K562 (cell line): ENCODE measurements at regions not wholly inside any gene's neighbourhood (a gene's known extent, or its start where the extent isn't known, plus 50 kb on each side); places are given as distances from the start of the nearest gene placed in this dataset.

Experiments used
- ATAC-seq: fragments of 200-7000 bp; cut with Tn5 transposase; 3 replicates; pipeline ENCODE4 v1.9.1; 2020; ENCODE audit warnings: moderate library complexity
- BruUV-seq: library from RNA; stranded (reverse); fragments of 400-500 nt; replicated peaks from 2 replicates; lab custom pipeline; 2021; lab: Mats Ljungman, UMichigan
- CTCF ChIA-PET: fragments of 300-600 bp; formaldehyde crosslinking; extraction: SDS; loops from one replicate; lab custom pipeline; 2021; ENCODE audit warnings: low intra/inter-chr PET ratio; lab: Yijun Ruan, JAX
- POLR2A ChIA-PET: fragments of 300-600, 350-650 bp; sonication (Branson Sonifier 250); formaldehyde crosslinking; extraction: SDS; loops from one replicate; lab custom pipeline; 2021; ENCODE audit warnings: antibody characterized with exemption, inconsistent platforms; lab: Yijun Ruan, JAX
- DNase-seq, 4 experiments: peaks; one replicate each; pipeline versions ENCODE4 v3.0.0 to v3.0.0-alpha.2; 2011 to 2018; ENCODE audit warnings: low spot score in 3 of 4, mixed read lengths in 3 of 4; ENCODE audit errors: extremely low read depth in 1 of 4
- FAIRE-seq: peaks from 2 replicates; lab custom pipeline; 2011; peaks lifted over from hg19 to GRCh38; lab: Jason Lieb, UNC
- H2AFZ ChIP-seq: 2 replicates; pipeline ENCODE4 v1.6.0; 2011; ENCODE audit warnings: low read depth, low read length, control low read depth, inconsistent platforms
- H3K27ac ChIP-seq: fragments of 200-600 bp; 3 replicates; pipeline ENCODE4 v1.8.0; 2011; ENCODE audit warnings: low read depth, mild to moderate bottlenecking, control low read depth, inconsistent platforms, low read length, moderate library complexity, mixed read lengths; ENCODE audit errors: extremely low read depth
- H3K27me3 ChIP-seq, 2 experiments: fragments of 300-600 bp in 1 of 2; 2 replicates in 1 of 2; 3 replicates in 1 of 2; pipeline versions ENCODE4 v1.6.0 to v1.8.0; 2011; ENCODE audit warnings: inconsistent platforms in 2 of 2, low read length in 2 of 2, mild to moderate bottlenecking in 1 of 2, mixed read lengths in 1 of 2, moderate library complexity in 1 of 2; ENCODE audit not compliant: control insufficient read depth in 2 of 2, insufficient read depth in 2 of 2
- H3K36me3 ChIP-seq: fragments of 300-600 bp; 3 replicates; pipeline ENCODE4 v1.8.0; 2011; ENCODE audit warnings: mild to moderate bottlenecking, low read length, inconsistent platforms; ENCODE audit not compliant: control insufficient read depth, insufficient read depth
- H3K4me1 ChIP-seq, 2 experiments: fragments of 200-600 bp in 1 of 2; replicated peaks in 1 of 2; 2 replicates in 1 of 2; 3 replicates in 1 of 2; pipeline versions ENCODE4 v1.5.1 to v1.8.0; 2011; ENCODE audit warnings: inconsistent platforms in 2 of 2, low read length in 2 of 2, mild to moderate bottlenecking in 1 of 2, mixed read lengths in 1 of 2, moderate library complexity in 1 of 2; ENCODE audit not compliant: control insufficient read depth in 2 of 2, insufficient read depth in 2 of 2
- H3K4me2 ChIP-seq: 2 replicates; pipeline ENCODE4 v1.6.1; 2011; ENCODE audit warnings: low read length, control low read depth, inconsistent platforms, mixed read lengths; ENCODE audit not compliant: insufficient read depth
- H3K4me3 ChIP-seq: fragments of 200-600 bp; sonication (generic), shearing (Covaris generic); 2 replicates; pipeline ENCODE4 v1.5.1; 2016; ENCODE audit warnings: control low read depth, inconsistent platforms
- H3K79me2 ChIP-seq: fragments of 200-600 bp; 3 replicates; pipeline ENCODE4 v1.8.0; 2011; ENCODE audit warnings: low read length, inconsistent platforms; ENCODE audit not compliant: control insufficient read depth, insufficient read depth
- H3K9ac ChIP-seq, 2 experiments: 2 replicates each; pipeline versions ENCODE4 v1.6.0 to v1.6.1; 2011; ENCODE audit warnings: low read depth in 2 of 2, low read length in 2 of 2, control low read depth in 1 of 2, inconsistent platforms in 1 of 2, mild to moderate bottlenecking in 1 of 2, mixed read lengths in 1 of 2; ENCODE audit not compliant: insufficient read depth in 1 of 2
- H3K9me1 ChIP-seq: one replicate; pipeline ENCODE4 v1.6.0; 2011; ENCODE audit warnings: inconsistent platforms, mild to moderate bottlenecking, low read length, moderate library complexity; ENCODE audit not compliant: control insufficient read depth, insufficient read depth
- H3K9me3 ChIP-seq: replicated peaks from 2 replicates; pipeline ENCODE4 v1.5.1; 2011; ENCODE audit warnings: low read depth, low read length, inconsistent platforms; ENCODE audit not compliant: control insufficient read depth, insufficient read depth
- H4K20me1 ChIP-seq: replicated peaks from 2 replicates; pipeline ENCODE4 v1.6.1; 2011; ENCODE audit warnings: low read length, inconsistent platforms, mixed read lengths; ENCODE audit not compliant: control insufficient read depth, insufficient read depth
- GATAD2B ChIP-seq: fragments of 450-650 bp; IDR thresholded peaks from 2 replicates; pipeline ENCODE4 v1.6.1; 2017; ENCODE audit warnings: mild to moderate bottlenecking, borderline replicate concordance
- HNRNPH1 ChIP-seq: fragments of 200-400 bp; formaldehyde crosslinking; optimal IDR thresholded peaks from 2 replicates; pipeline ENCODE3; 2017; ENCODE audit warnings: low read depth, mild to moderate bottlenecking, low read length, moderate library complexity
- HSF4 ChIP-seq: fragments of 250-450 bp; sonication (Bioruptor Pico); IDR thresholded peaks from 2 replicates; pipeline ENCODE4 v2.1.2; 2022; ENCODE audit warnings: mild to moderate bottlenecking, moderate library complexity, borderline replicate concordance
- ILK ChIP-seq: fragments of 450-650 bp; IDR thresholded peaks from 2 replicates; pipeline ENCODE4 v1.6.1; 2016; ENCODE audit warnings: missing genetic modification characterization, low read depth, mild to moderate bottlenecking, missing compliant biosample characterization, moderate library complexity, borderline replicate concordance
- JUND ChIP-seq, 2 experiments: IDR thresholded peaks; 2 replicates in 1 of 2; 3 replicates in 1 of 2; pipeline ENCODE4 v1.6.1; 2011; ENCODE audit warnings: borderline replicate concordance in 2 of 2, low read depth in 2 of 2, low read length in 2 of 2, improper control_type of control experiment in 1 of 2, missing biosample characterization in 1 of 2, missing genetic modification characterization in 1 of 2, missing genetic modification reagents in 1 of 2
- NELFE ChIP-seq: IDR thresholded peaks from 2 replicates; pipeline ENCODE4 v1.6.1; 2011; ENCODE audit warnings: mild to moderate bottlenecking; ENCODE audit not compliant: insufficient read depth, insufficient read length
- RUNX1 ChIP-seq: sonication (generic); IDR thresholded peaks from 2 replicates; pipeline ENCODE4 v1.6.1; 2016; ENCODE audit warnings: antibody characterized with exemption, low read depth
- SMARCE1 ChIP-seq: fragments of 450-650 bp; IDR thresholded peaks from 2 replicates; pipeline ENCODE4 v1.7.1; 2016; ENCODE audit warnings: mild to moderate bottlenecking
- SPI1 ChIP-seq: IDR thresholded peaks from 2 replicates; pipeline ENCODE4 v1.6.1; 2011; ENCODE audit warnings: low read depth, low read length, control low read depth, borderline replicate concordance
- STAG1 ChIP-seq: sonication (generic); formaldehyde crosslinking; IDR thresholded peaks from 2 replicates; pipeline ENCODE4 v1.5.0; 2020; ENCODE audit warnings: missing genetic modification reagents, borderline replicate concordance
- THAP7 ChIP-seq: fragments of 250-450 bp; sonication (Bioruptor Pico); IDR thresholded peaks from 2 replicates; pipeline ENCODE4 v1.5.0; 2021
- XRCC5 ChIP-seq: fragments of 200-400 bp; formaldehyde crosslinking; IDR thresholded peaks from 2 replicates; pipeline ENCODE4 v1.6.1; 2017; ENCODE audit warnings: low read depth, mild to moderate bottlenecking, low read length
- ZFX ChIP-seq: sonication (generic); formaldehyde crosslinking; IDR thresholded peaks from 2 replicates; pipeline ENCODE4 v1.8.0; 2022; ENCODE audit warnings: mild to moderate bottlenecking, missing genetic modification reagents, moderate library complexity
- ZNF124 ChIP-seq: sonication (generic); formaldehyde crosslinking; IDR thresholded peaks from 2 replicates; pipeline ENCODE4 v1.8.1; 2022; ENCODE audit warnings: missing genetic modification reagents
- ZNF436 ChIP-seq: fragments of 250-450, 450-650 bp; sonication (Bioruptor Pico); formaldehyde crosslinking; IDR thresholded peaks from 2 replicates; pipeline ENCODE4 v1.7.0; 2020; ENCODE audit warnings: mild to moderate bottlenecking
- WGBS: fragments of 100-300 bp; shearing (Covaris generic); methylation state at CpG from one replicate; pipeline ENCODE4 v1.1.6; 2016; ENCODE audit warnings: low coverage, mixed read lengths; ENCODE audit not compliant: insufficient coverage; ENCODE audit errors: missing lambda C conversion rate; 5-methylcytosine and 5-hydroxymethylcytosine counted together
- in situ Hi-C: fragments of 300-500 bp; cut with MboI; formaldehyde crosslinking; loops from 4 replicates; pipeline ENCODE4 v1.15.0; 2018; ENCODE audit warnings: inconsistent platforms, mixed read lengths
- intact Hi-C: fragments of 100-400 bp; cut with micrococcal nuclease; formaldehyde crosslinking; loops from 2 replicates; pipeline ENCODE4 v1.14.2; 2022

DNA sequence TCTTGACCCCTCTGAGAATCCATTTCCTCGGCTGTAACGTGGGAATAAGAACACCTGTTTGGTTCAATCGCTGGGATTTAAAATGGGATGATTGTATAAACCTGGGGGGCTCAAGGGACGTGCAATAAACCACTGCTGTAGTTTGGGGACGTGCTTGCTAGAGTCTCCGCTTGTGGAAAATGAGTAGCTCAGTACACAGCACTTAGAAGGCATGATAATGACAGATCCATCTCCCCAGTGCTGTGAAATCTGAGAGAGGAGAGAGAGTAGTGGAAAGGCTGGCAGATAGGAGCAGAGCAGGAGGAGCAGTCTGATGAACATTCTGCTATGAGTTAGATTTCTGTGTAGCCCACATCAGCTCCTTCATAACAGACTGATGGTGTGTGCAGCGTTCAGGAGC, 256.5 kb downstream of the MN1 start (continued):
- TF ChIP-seq HSF4 (CRISPR knock-in tag) = no peak
- TF ChIP-seq NELFE = no peak
- TF ChIP-seq JUND (IDR thresholded peaks at IDR 0.05; ENCODE audit: borderline replicate concordance, low read depth, low read length) = no peak
- TF ChIP-seq JUND (tag; IDR thresholded peaks at IDR 0.05; ENCODE audit: borderline replicate concordance, low read depth, low read length) = no peak
- TF ChIP-seq SMARCE1 = no peak
- TF ChIP-seq ILK = no peak
- no peak for TF ChIP-seq RUNX1
- TF ChIP-seq HNRNPH1 = no peak
- no peak for TF ChIP-seq XRCC5
- no peak for TF ChIP-seq ZNF124 (CRISPR knock-in tag)

GRCh38 chr22:27546157-27546935, 255.2 kb downstream of the MN1 start:
- no peak for ATAC-seq
- POLR2A ChIA-PET = interaction anchor here (0.7 kb wide), 1 partner anchor 9 kb away, joined by 4 read pairs; no protein-coding TSS in a partner anchor

More at GRCh38 chr22:27546157-27546935, 255.2 kb downstream of the MN1 start:
- H3K79me2 ChIP-seq = no peaks in the 10 kb centered on the region
- 0% methylated on average over 18 of the region's 18 CpGs for WGBS
- H3K9me1 ChIP-seq = no peaks in the 10 kb centered on the region
- H3K9ac ChIP-seq = no peak overlapping the region
- no peaks in the 10 kb centered on the region for H3K9me3 ChIP-seq
- CTCF ChIA-PET = no interaction called here
- in situ Hi-C loops (no loop called here), intact Hi-C loops (no loop called here)
- FAIRE-seq (no peak), DNase-seq (no peak)
- H3K4me1 ChIP-seq = no peaks in the 10 kb centered on the region
- H3K4me3 ChIP-seq = no peak overlapping the region
- no peak overlapping the region for H2AFZ ChIP-seq
- no peak overlapping the region for H3K27ac ChIP-seq
- no peak overlapping the region for H3K4me2 ChIP-seq
- peaks cover 2 to 10% of the 10 kb centered on the region in 2 experiments; a peak in 2 of 5 replicates for H3K27me3 ChIP-seq
- TF ChIP-seq SPI1 (no peak), ZNF436 (CRISPR knock-in tag) (no peak), ZFX (no peak), GATAD2B (no peak), STAG1 (no peak), THAP7 (CRISPR knock-in tag) (no peak)
- H3K36me3 ChIP-seq = no peaks in the 10 kb centered on the region
- no TSS peak for BruUV-seq
- H4K20me1 ChIP-seq = no peaks in the 10 kb centered on the region
